HG03196 (cell line): ENCODE measurements at regions not wholly inside any gene's neighbourhood (a gene's known extent, or its start where the extent isn't known, plus 50 kb on each side); places are given as distances from the start of the nearest gene placed in this dataset.

ENCODE experiments used
- ATAC-seq: cut with Tn5 transposase; IDR thresholded peaks from one replicate; pipeline ENCODE4 v1.9.1; 2021; ENCODE audit not compliant: unreplicated experiment

GRCh38 chr18:47490882-47491281, 239.4 kb upstream of the SKOR2 start:
- ATAC-seq = no peak

GRCh38 chr18:47485221-47485797, 233.8 kb upstream of the SKOR2 start:
- no peak for ATAC-seq

GRCh38 chr18:47484068-47484467, 232.6 kb upstream of the SKOR2 start:
- ATAC-seq = no peak

- no peak for ATAC-seq
Observed at GRCh38 chr18:47480166-47480565, 228.7 kb upstream of the SKOR2 start.

GRCh38 chr18:47471784-47472183, 220.3 kb upstream of the SKOR2 start:
- ATAC-seq = no peak

- ATAC-seq = no peak
Observed at GRCh38 chr18:47470941-47471340, 219.5 kb upstream of the SKOR2 start.

- no peak for ATAC-seq
Observed at GRCh38 chr18:47469576-47469975, 218.1 kb upstream of the SKOR2 start.

GRCh38 chr18:47461977-47462376, 210.5 kb upstream of the SKOR2 start:
- ATAC-seq = no peak

- no peak for ATAC-seq
Observed at GRCh38 chr18:47461406-47461948, 210.0 kb upstream of the SKOR2 start.

GRCh38 chr18:47458483-47458882, 207.0 kb upstream of the SKOR2 start:
- no peak for ATAC-seq

- ATAC-seq = no peak
Observed at GRCh38 chr18:47457614-47458013, 206.2 kb upstream of the SKOR2 start.

- no peak for ATAC-seq
Observed at GRCh38 chr18:47453038-47453437, 201.6 kb upstream of the SKOR2 start.

GRCh38 chr18:47448956-47449355, 197.5 kb upstream of the SKOR2 start:
- ATAC-seq = no peak

- ATAC-seq = no peak
Observed at GRCh38 chr18:47441914-47442313, 190.5 kb upstream of the SKOR2 start.

- no peak for ATAC-seq
Observed at GRCh38 chr18:47438001-47438400, 186.5 kb upstream of the SKOR2 start.

GRCh38 chr18:47436871-47437270, 185.4 kb upstream of the SKOR2 start:
- ATAC-seq = no peak

- ATAC-seq = no peak
Observed at GRCh38 chr18:47434214-47434746, 182.8 kb upstream of the SKOR2 start.

- no peak for ATAC-seq
Observed at GRCh38 chr18:47427923-47428637, 176.6 kb upstream of the SKOR2 start.

- ATAC-seq = no peak
Observed at GRCh38 chr18:47427072-47427471, 175.6 kb upstream of the SKOR2 start.

- no peak for ATAC-seq
Observed at GRCh38 chr18:47425365-47425764, 173.9 kb upstream of the SKOR2 start.

GRCh38 chr18:47422524-47422923, 171.1 kb upstream of the SKOR2 start:
- no peak for ATAC-seq

- no peak for ATAC-seq
Observed at GRCh38 chr18:47420130-47420529, 168.7 kb upstream of the SKOR2 start.
